H1 (cell line): ENCODE measurements at regions not wholly inside any gene's neighbourhood (a gene's known extent, or its start where the extent isn't known, plus 50 kb on each side); places are given as distances from the start of the nearest gene placed in this dataset.

Experiments used
- BACH1 ChIP-seq: IDR thresholded peaks from 2 replicates; pipeline ENCODE4 v1.6.1; 2012; ENCODE audit warnings: low read length, improper control_type of control experiment
- CEBPB ChIP-seq: IDR thresholded peaks from 2 replicates; pipeline ENCODE4 v1.6.1; 2012; ENCODE audit warnings: low read depth, low read length
- CHD2 ChIP-seq: IDR thresholded peaks from 2 replicates; pipeline ENCODE4 v1.6.1; 2012; ENCODE audit warnings: low read length, improper control_type of control experiment
- EZH2 ChIP-seq: fragments of 200-600 bp; sonication (generic); IDR thresholded peaks from 2 replicates; pipeline ENCODE4 v1.7.1; 2012; ENCODE audit warnings: low read depth, mild to moderate bottlenecking, moderate library complexity, low read length, inconsistent platforms; ENCODE audit not compliant: severe bottlenecking
- JUND ChIP-seq: IDR thresholded peaks from 2 replicates; pipeline ENCODE4 v1.6.1; 2011; ENCODE audit warnings: mild to moderate bottlenecking, improper control_type of control experiment, low read length
- MAFK ChIP-seq: IDR thresholded peaks from 2 replicates; pipeline ENCODE4 v1.6.1; 2012; ENCODE audit warnings: low read depth, mild to moderate bottlenecking, improper control_type of control experiment, low read length
- POLR2AphosphoS5 ChIP-seq: IDR thresholded peaks from 2 replicates; pipeline ENCODE4 v1.6.1; 2011; ENCODE audit warnings: low read depth, low read length
- POU5F1 ChIP-seq: IDR thresholded peaks from 2 replicates; pipeline ENCODE4 v1.6.1; 2011; ENCODE audit warnings: low read depth, mild to moderate bottlenecking, low read length, moderate library complexity
- SP4 ChIP-seq: IDR thresholded peaks from 2 replicates; pipeline ENCODE4 v1.6.1; 2012; ENCODE audit warnings: low read length, inconsistent platforms
- ZNF274 ChIP-seq: IDR thresholded peaks from 2 replicates; pipeline ENCODE4 v1.7.0; 2012; ENCODE audit warnings: low read length, borderline replicate concordance; ENCODE audit errors: extremely low read depth
- TF ChIP-seq, protein P1 (sequence below), 3 experiments: IDR thresholded peaks; 1 replicate in 2 of 3; 2 replicates in 1 of 3; pipeline versions ENCODE4 v1.5.1 to v1.6.1; 2011; ENCODE audit warnings: low read length in 3 of 3, mild to moderate bottlenecking in 3 of 3, inconsistent platforms in 2 of 3, low read depth in 1 of 3, moderate library complexity in 1 of 3; ENCODE audit not compliant: insufficient read depth in 1 of 3; ENCODE audit errors: control extremely low read depth in 1 of 3

DNA sequence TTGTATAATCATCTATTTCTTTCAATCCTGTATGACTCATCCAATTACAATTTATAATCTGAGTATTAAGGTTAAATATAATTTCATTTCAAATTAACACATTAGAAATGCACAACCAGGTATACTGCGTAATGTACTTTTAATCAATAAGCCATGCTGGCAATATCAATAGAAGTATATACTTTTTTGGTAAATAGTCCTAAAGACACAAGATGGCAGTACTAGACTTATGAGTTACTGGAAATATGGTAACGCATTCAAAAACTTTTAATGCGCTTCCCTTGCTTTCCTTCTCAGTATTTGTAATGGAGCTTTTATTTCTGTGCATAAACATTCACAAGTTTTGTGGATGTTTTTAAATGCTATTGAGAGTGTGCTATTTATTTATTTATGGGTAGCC is 1162.0 kb upstream of the TMPRSS15 start:
- TF ChIP-seq BACH1 (no peak), MAFK (no peak), POLR2AphosphoS5 (no peak), SP4 (no peak), CEBPB (no peak), JUND (no peak), ZNF274 (no peak), EZH2 (no peak), CHD2 (no peak), POU5F1 (no peak)
- TF ChIP-seq, protein P1, sequence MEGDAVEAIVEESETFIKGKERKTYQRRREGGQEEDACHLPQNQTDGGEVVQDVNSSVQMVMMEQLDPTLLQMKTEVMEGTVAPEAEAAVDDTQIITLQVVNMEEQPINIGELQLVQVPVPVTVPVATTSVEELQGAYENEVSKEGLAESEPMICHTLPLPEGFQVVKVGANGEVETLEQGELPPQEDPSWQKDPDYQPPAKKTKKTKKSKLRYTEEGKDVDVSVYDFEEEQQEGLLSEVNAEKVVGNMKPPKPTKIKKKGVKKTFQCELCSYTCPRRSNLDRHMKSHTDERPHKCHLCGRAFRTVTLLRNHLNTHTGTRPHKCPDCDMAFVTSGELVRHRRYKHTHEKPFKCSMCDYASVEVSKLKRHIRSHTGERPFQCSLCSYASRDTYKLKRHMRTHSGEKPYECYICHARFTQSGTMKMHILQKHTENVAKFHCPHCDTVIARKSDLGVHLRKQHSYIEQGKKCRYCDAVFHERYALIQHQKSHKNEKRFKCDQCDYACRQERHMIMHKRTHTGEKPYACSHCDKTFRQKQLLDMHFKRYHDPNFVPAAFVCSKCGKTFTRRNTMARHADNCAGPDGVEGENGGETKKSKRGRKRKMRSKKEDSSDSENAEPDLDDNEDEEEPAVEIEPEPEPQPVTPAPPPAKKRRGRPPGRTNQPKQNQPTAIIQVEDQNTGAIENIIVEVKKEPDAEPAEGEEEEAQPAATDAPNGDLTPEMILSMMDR (IDR thresholded peaks at IDR 0.05; ENCODE audit: control extremely low read depth in 1 of 3, insufficient read depth in 1 of 3, low read depth in 1 of 3, low read length in 3 of 3), result no peak
